Right forelimb (tissue), 1 donor: ENCODE measurements at regions not wholly inside any gene's neighbourhood (a gene's known extent, or its start where the extent isn't known, plus 50 kb on each side); places are given as distances from the start of the nearest gene placed in this dataset.

Experiments
- DNase-seq: peaks from one replicate; pipeline ENCODE4 v3.0.0-alpha.2; 2018

GRCh38 chr1:216908126-216908525 lies 184.9 kb upstream of the ESRRG start:
- DNase-seq: no peak

GRCh38 chr1:216907100-216907499 lies 183.9 kb upstream of the ESRRG start:
- no peak for DNase-seq

DNA sequence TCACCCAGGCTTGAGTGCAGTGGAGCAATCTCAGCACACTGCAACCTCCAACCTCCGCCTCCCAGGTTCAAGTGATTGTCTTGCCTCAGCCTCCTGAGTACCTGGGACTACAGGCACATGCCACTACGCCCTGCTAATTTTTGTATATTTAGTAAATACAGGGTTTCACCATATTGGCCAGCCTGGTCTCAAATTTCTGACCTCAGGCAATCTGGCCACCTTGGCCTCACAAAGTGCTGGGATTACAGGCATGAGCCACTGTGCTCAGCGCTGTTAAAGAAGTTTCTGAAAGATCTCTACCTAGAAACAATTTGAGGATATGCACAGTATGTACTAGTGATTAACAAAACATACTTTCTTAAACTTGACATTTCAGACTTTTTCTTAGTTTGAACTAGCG lies 182.6 kb upstream of the ESRRG start:
- DNase-seq: no peak

GRCh38 chr1:216905137-216905536 lies 181.9 kb upstream of the ESRRG start:
- DNase-seq: no peak

- DNase-seq: no peak
Measured at GRCh38 chr1:216904471-216904870, 181.2 kb upstream of the ESRRG start.

- DNase-seq: no peak
Measured at GRCh38 chr1:216903382-216903740, 180.1 kb upstream of the ESRRG start.

- no peak for DNase-seq
Measured at GRCh38 chr1:216902669-216903381, 179.6 kb upstream of the ESRRG start.

- DNase-seq: no peak
Measured at GRCh38 chr1:216900116-216900620, 176.9 kb upstream of the ESRRG start.

- no peak for DNase-seq
Measured at GRCh38 chr1:216898801-216899200, 175.6 kb upstream of the ESRRG start.

GRCh38 chr1:216896146-216896545 lies 172.9 kb upstream of the ESRRG start:
- DNase-seq: no peak

- DNase-seq: no peak
Measured at GRCh38 chr1:216894494-216894893, 171.3 kb upstream of the ESRRG start.

DNA sequence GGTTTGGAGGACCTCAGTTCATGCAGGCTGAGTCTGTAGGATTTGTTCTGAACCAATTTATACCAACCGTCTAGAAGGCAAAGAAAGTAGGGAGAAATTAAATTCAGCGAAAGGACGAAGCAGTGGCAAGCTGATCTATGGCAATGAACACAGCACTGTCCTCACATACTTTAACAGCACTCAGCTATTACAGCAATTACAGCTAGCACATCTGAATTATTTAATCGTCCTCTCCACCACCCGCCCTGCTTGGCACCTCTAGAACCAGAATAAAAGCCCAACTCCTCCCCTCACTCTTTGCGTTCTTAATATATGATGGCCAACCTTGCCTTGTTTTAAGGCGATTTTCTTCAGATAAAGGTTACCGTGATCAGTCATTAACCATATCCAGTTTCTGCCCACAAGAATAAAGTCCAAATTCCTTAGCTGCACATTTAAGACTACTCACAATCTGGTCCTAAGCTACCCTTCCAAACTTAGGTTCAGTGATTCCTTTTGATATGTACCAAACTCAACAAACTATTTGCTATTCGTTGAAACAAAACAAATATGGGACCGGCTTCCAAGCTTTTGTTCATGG lies 169.4 kb upstream of the ESRRG start:
- DNase-seq: no peak

- DNase-seq: no peak
Measured at GRCh38 chr1:216890871-216891270, 167.6 kb upstream of the ESRRG start.

GRCh38 chr1:216888731-216889130 lies 165.5 kb upstream of the ESRRG start:
- DNase-seq: no peak

GRCh38 chr1:216887032-216887431 lies 163.8 kb upstream of the ESRRG start:
- no peak for DNase-seq

DNA sequence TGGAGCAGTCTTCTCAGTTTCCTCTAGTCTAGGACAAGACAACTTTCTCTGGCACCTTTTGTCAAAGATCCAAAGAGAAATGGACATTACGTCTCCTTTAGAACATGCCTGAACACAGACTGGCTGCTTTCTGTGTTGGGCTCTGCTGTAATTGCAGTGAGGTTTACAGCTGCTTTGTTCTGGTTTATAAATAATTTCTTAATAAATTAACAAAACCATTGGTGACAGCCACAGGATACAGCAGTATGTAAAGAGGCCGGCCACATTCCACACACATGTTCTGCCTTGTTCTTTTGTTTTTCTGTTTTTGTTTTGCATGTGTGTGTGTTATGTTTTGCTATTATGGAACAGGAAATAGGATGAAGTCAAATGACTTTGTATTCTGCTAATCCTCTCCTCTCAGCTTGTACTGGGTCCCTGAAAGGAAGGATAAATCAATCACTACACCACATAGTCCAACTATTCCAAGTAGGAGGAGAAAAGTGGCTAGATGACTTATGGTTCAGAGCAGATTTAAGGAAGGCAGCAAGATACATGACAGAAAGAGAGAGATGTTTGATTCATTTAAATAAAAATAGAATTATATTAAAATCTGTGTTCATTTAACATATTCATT lies 161.5 kb upstream of the ESRRG start:
- no peak for DNase-seq

GRCh38 chr1:216883518-216883917 lies 160.3 kb upstream of the ESRRG start:
- no peak for DNase-seq

DNA sequence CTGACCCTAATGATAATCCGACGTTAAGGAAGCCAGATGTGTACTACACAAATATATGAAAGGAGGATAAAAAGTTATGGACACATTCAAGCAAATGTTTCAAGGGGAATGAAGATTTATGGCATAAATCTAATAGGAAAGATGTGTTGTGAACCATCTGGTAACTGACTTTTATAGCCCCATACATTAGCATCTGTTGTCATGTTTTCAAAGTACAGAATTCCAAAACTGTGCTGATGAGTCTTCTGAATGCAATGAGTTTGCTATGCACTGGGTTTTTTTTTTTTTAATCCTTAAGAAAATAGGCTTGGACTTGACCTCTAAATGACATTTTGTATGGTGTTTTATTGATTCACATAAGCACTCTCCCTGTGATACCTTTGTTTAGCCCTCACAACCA lies 158.5 kb upstream of the ESRRG start:
- no peak for DNase-seq

DNA sequence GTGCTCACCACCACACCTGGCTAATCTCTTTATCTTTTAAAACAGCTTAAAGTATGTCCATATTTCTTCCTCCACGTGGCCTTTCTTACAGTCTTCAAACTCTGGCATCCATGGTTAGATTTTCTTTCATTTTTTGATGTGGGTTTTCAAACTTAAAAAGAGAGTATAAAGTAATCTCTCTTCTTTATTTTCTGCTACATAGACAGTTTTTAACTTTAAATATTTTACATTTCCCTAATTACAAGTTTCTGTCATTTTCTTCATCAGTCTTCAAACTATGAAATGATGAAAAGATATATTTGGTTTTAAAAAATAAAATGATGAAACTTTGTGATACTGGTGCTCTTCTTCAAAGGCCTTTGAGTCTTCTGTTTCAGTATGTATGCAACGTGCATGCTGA lies 143.5 kb upstream of the ESRRG start:
- no peak for DNase-seq

- DNase-seq: no peak
Measured at GRCh38 chr1:216855810-216856209, 132.6 kb upstream of the ESRRG start.

GRCh38 chr1:216854836-216855484 lies 131.7 kb upstream of the ESRRG start:
- DNase-seq: no peak

GRCh38 chr1:216851073-216851472 lies 127.8 kb upstream of the ESRRG start:
- no peak for DNase-seq

DNA sequence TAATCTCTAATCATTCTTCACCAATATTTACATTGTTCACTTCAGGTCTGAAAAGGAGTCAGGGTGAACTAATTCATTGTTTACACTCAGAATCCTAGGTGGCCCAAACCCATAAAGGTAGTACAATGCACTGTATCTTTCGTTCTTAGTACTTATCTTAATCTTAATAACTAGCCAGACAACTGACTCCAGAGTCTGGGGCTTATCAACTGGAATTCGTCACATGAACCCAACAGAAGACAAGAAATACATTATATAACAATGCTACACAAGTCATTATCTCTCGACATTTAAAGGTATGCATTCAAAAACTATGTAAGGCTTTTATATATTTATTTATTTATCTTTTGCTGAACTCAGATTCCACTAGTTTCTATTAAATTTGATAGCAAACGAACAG lies 125.9 kb upstream of the ESRRG start:
- no peak for DNase-seq
